TTC549 (cell line): ENCODE measurements at regions not wholly inside any gene's neighbourhood (a gene's known extent, or its start where the extent isn't known, plus 50 kb on each side); places are given as distances from the start of the nearest gene placed in this dataset.
"Not testable (repeated sequence)": the region's sequence is repeated elsewhere in the genome, so short reads cannot be mapped to it uniquely, and the experiment has no call there.

Source experiments
- FAIRE-seq: peaks from 2 replicates; lab custom pipeline; 2012; peaks lifted over from hg19 to GRCh38; lab: Jason Lieb, UNC

DNA sequence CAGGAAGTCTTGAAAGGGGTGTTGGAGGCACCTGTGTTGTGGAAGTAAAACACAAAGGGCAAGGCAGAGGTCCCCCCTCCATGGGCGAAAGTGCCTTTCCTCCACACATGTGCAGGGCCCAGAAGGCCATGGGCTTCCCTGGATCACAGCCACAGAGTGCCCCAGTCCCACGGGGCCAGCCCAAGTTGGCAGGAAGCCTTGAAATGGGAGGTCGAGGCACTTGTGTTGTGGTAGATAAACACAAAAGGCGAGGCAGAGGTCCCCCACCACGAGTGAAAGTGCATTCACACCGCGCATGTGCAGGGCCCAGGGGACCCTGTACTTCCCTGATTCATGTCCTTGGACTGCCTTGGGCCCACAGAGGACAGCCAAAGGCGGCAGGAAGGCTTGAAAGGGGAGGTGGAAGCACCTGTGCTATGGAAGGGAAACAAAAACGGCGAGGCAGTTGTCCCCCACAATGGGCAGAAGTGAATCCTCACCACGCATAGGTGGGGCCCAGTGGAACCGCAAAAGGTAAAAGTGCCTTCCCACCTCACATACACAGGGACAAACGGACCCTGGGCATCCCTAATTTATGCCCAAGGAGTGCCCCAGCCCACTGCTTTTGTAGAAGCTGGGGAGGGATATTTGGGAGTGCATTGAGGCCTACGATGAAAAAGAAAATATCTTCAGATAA is 585.4 kb downstream of the ALG10 start:
- FAIRE-seq = no peak

DNA sequence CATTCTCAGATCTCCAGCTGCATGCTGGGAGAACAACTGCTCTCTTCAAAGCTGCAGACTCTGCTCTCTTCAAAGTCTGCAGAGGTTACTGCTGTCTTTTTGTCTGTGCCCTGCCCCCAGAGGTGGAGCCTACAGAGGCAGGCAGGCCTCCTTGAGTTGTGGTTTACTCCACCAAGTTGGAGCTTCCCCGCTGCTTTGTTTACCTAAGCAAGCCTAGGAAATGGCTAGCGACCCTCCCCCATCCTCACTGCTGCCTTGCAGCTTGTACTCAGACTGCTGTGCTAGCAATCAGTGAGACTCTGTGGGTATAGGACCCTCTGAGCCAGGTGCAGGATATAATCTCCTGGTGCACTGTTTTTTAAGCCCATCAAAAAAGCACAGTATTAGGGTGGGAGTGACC is 591.7 kb downstream of the ALG10 start:
- FAIRE-seq = not testable (repeated sequence)

DNA sequence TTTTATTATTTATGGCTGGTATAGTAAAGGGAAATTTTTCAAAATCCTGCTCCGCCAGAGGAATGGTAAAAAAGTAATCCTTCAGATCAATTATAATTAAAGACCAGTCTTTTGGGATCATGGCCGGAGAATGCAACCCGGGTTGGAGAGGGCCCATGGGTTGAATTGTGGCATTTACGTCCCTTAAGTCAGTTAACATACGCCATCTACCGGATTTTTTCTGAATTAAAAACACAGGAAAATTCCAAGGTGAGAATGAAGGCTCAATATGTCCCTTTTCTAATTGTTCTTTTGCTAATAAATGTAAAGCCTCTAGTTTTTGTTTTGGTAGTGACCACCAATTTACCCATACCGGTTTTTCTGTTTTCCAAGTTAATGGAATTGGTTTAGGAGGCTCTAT is 602.8 kb downstream of the ALG10 start:
- FAIRE-seq = peak; percentile 28

DNA sequence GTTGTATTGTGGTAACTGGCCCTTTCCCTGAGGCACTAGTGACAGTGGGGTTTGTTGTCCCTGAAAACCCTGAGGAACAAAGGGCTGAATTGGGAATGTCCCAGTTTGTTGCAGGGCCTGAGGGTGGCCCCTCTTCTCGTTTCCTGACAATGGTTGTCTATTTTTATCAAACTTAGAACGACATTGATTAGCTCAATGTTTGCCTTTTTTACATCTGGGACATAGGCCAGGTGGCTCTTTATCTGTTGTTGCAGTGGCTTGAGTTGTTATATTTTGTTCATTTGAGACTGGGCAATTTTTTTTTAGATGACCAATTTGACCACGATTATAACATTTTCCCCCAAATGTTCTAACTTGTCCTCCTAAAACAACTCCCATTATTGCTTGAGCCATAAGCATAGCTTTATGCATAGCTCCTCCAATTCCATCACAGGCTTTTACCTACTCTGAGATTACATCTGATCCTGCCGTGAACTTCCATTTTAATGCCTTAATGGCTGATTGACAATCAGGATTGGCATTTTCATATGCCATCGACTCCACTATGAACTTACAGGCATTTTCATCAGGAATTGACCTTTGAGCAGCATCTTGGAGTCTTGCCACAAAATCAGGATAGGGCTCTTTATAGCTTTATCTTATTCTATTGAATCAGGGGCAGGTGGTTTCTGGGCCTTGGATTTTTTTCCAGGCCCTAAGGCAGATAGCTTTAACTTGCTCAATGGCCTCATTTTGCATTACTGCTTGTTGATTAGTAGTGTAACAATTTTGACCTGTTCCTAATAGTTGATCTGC is 604.3 kb downstream of the ALG10 start:
- FAIRE-seq = no peak
